ENCODE measurements at regions not wholly inside any gene's neighbourhood (a gene's known extent, or its start where the extent isn't known, plus 50 kb on each side); places are given as distances from the start of the nearest gene placed in this dataset.

- TF ChIP-seq ZNF462 (CRISPR knock-in tag; IDR thresholded peaks at IDR 0.05) = no peak
- TF ChIP-seq EZH2phosphoT487 (IDR thresholded peaks at IDR 0.05; ENCODE audit: unreplicated experiment) = no peak
- TF ChIP-seq ZNF331 (CRISPR knock-in tag; IDR thresholded peaks at IDR 0.05; ENCODE audit: low read depth) = no peak
- no peak for TF ChIP-seq NANOG (IDR thresholded peaks at IDR 0.05; ENCODE audit: borderline replicate concordance)
- TF ChIP-seq ETS1 (IDR thresholded peaks at IDR 0.05) = no peak
These were observed 61.1 kb upstream of the TNP1 start (continued) for GRCh38 chr2:216920937-216921456.

GRCh38 chr2:216920143-216920876, 60.4 kb upstream of the TNP1 start:
- no peak overlapping the region for H3K27ac Mint-ChIP-seq
- ATAC-seq = no peak
- TF ChIP-seq EZH2phosphoT487 (IDR thresholded peaks at IDR 0.05; ENCODE audit: unreplicated experiment) (no peak), REST (IDR thresholded peaks at IDR 0.05; ENCODE audit: unreplicated experiment) (no peak), CTCF (conservative IDR thresholded peaks at IDR 0.05; ENCODE audit: low read depth in 2 of 2) (no peak), STAT1 (IDR thresholded peaks at IDR 0.05; ENCODE audit: unreplicated experiment) (no peak), ETS1 (IDR thresholded peaks at IDR 0.05) (no peak), CREB1 (CRISPR knock-in tag; IDR thresholded peaks at IDR 0.05; ENCODE audit: low read depth) (no peak)

More at GRCh38 chr2:216920143-216920876, 60.4 kb upstream of the TNP1 start:
- H3K4me1 ChIP-seq (ENCODE audit: insufficient read depth) = peaks cover 7% of the 10 kb centered on the region; the same call in 1 of the 2 replicates
- no peaks in the 10 kb centered on the region for H3K79me2 ChIP-seq (replicated peaks; ENCODE audit: insufficient read depth)
- H3K4me3 ChIP-seq = no peak overlapping the region
- peaks cover 5% of the 10 kb centered on the region for H3K27me3 Mint-ChIP-seq (ENCODE audit: insufficient read depth, low read depth, poor library complexity)
- H2AFZ ChIP-seq = no peak overlapping the region
- H3K27me3 ChIP-seq (ENCODE audit: insufficient read depth) = no peaks in the 10 kb centered on the region
- H3F3A ChIP-seq (replicated peaks; ENCODE audit: low read depth) = no peaks in the 10 kb centered on the region
- no peak overlapping the region for H3K27ac ChIP-seq (ENCODE audit: low read depth)
- no peaks in the 10 kb centered on the region for H3K9me2 ChIP-seq (ENCODE audit: insufficient read depth)
- H3K36me3 Mint-ChIP-seq (ENCODE audit: low read depth) = no peaks in the 10 kb centered on the region
- no peaks in the 10 kb centered on the region for H3K9me3 Mint-ChIP-seq
- H3K4me2 ChIP-seq = no peak overlapping the region
- no peak overlapping the region for H3K4me3 Mint-ChIP-seq
- no peaks in the 10 kb centered on the region; the same call in 1 of the 2 replicates for H4K20me1 ChIP-seq (replicated peaks; ENCODE audit: insufficient read depth)
- H3K4me1 Mint-ChIP-seq = peaks cover 6% of the 10 kb centered on the region; the same call in 2 of the 3 replicates
- H3K36me3 ChIP-seq (ENCODE audit: insufficient read depth) = no peaks in the 10 kb centered on the region
- DNase-seq (ENCODE audit: low spot score) = no peak
